Kidney tubule cell (primary cell): ENCODE measurements at regions not wholly inside any gene's neighbourhood (a gene's known extent, or its start where the extent isn't known, plus 50 kb on each side); places are given as distances from the start of the nearest gene placed in this dataset.
"Not testable (repeated sequence)": the region's sequence is repeated elsewhere in the genome, so short reads cannot be mapped to it uniquely, and the experiment has no call there.

Experiments used
- DNase-seq: peaks from one replicate; pipeline ENCODE4 v3.0.0-alpha.2; 2018; ENCODE audit warnings: low spot score

GRCh38 chr20:60762386-60762785 is 489.7 kb upstream of the CDH4 start:
- DNase-seq, result no peak

- DNase-seq, result no peak
Observed at GRCh38 chr20:60764328-60764727, 487.7 kb upstream of the CDH4 start.

GRCh38 chr20:60764771-60765170 is 487.3 kb upstream of the CDH4 start:
- DNase-seq, result no peak

- DNase-seq, result no peak
Observed at GRCh38 chr20:60765821-60766403, 486.1 kb upstream of the CDH4 start.

- DNase-seq, result no peak
Observed at GRCh38 chr20:60768216-60768615, 483.8 kb upstream of the CDH4 start.

GRCh38 chr20:60780388-60781025 is 471.6 kb upstream of the CDH4 start:
- DNase-seq, result no peak

GRCh38 chr20:60782959-60783625 is 469.0 kb upstream of the CDH4 start:
- no peak for DNase-seq

GRCh38 chr20:60785301-60785700 is 466.8 kb upstream of the CDH4 start:
- DNase-seq, result no peak

- no peak for DNase-seq
Observed at GRCh38 chr20:60785785-60786184, 466.3 kb upstream of the CDH4 start.

GRCh38 chr20:60786686-60787217 is 465.3 kb upstream of the CDH4 start:
- DNase-seq, result no peak

GRCh38 chr20:60787276-60787675 is 464.8 kb upstream of the CDH4 start:
- no peak for DNase-seq

- DNase-seq, result no peak
Observed at GRCh38 chr20:60788070-60788469, 464.0 kb upstream of the CDH4 start.

- no peak for DNase-seq
Observed at GRCh38 chr20:60789399-60789798, 462.7 kb upstream of the CDH4 start.

- not testable (repeated sequence) for DNase-seq
Observed at GRCh38 chr20:60790339-60790738, 461.7 kb upstream of the CDH4 start.

- no peak for DNase-seq
Observed at GRCh38 chr20:60791823-60792222, 460.2 kb upstream of the CDH4 start.

GRCh38 chr20:60792941-60793340 is 459.1 kb upstream of the CDH4 start:
- no peak for DNase-seq

GRCh38 chr20:60794674-60795073 is 457.4 kb upstream of the CDH4 start:
- no peak for DNase-seq

- no peak for DNase-seq
Observed at GRCh38 chr20:60795651-60796050, 456.4 kb upstream of the CDH4 start.

- DNase-seq, result no peak
Observed at GRCh38 chr20:60800185-60800584, 451.9 kb upstream of the CDH4 start.

- DNase-seq, result no peak
Observed at GRCh38 chr20:60802676-60803075, 449.4 kb upstream of the CDH4 start.

GRCh38 chr20:60803335-60804055 is 448.6 kb upstream of the CDH4 start:
- no peak for DNase-seq

- DNase-seq, result no peak
Observed at GRCh38 chr20:60804240-60804917, 447.7 kb upstream of the CDH4 start.
